GM12878 (cell line): ENCODE measurements at regions not wholly inside any gene's neighbourhood (a gene's known extent, or its start where the extent isn't known, plus 50 kb on each side); places are given as distances from the start of the nearest gene placed in this dataset.

Experiments
- ATAC-seq: fragments of 200-7000 bp; cut with Tn5 transposase; 3 replicates; pipeline ENCODE4 v1.9.1; 2020; ENCODE audit warnings: mild to moderate bottlenecking, moderate library complexity
- BruUV-seq: library from RNA; stranded (reverse); fragments of 400-500 nt; replicated peaks from 2 replicates; lab custom pipeline; 2021; lab: Mats Ljungman, UMichigan
- CTCF ChIA-PET: fragments of 300-600 bp; sonication (Branson Sonifier 250); formaldehyde crosslinking; extraction: SDS; loops from one replicate; lab custom pipeline; 2021; ENCODE audit warnings: inconsistent platforms; lab: Yijun Ruan, JAX
- POLR2A ChIA-PET: fragments of 350-600 bp; formaldehyde crosslinking; extraction: SDS; loops from one replicate; lab custom pipeline; 2021; ENCODE audit warnings: inconsistent platforms; lab: Charles Lee
- RAD21 ChIA-PET: fragments of 300-600 bp; sonication (Branson Sonifier 250); formaldehyde crosslinking; loops from one replicate; lab custom pipeline; 2023; ENCODE audit warnings: antibody characterized with exemption; ENCODE audit not compliant: unreplicated experiment; lab: Charles Lee
- SMC1A ChIA-PET: fragments of 300-600 bp; sonication (Branson Sonifier 250); formaldehyde crosslinking; loops from one replicate; lab custom pipeline; 2023; ENCODE audit not compliant: unreplicated experiment, uncharacterized antibody; lab: Charles Lee
- DNase-seq: peaks from one replicate; pipeline ENCODE4 v3.0.0-alpha.2; 2011; ENCODE audit warnings: low read depth, low spot score
- FAIRE-seq: peaks from 3 replicates; lab custom pipeline; 2011; peaks lifted over from hg19 to GRCh38; lab: Jason Lieb, UNC
- H2AFZ ChIP-seq: 2 replicates; pipeline ENCODE4 v1.6.0; 2011; ENCODE audit warnings: low read depth, low read length, control low read depth; ENCODE audit not compliant: control insufficient read depth
- H3K27ac ChIP-seq: 2 replicates; pipeline ENCODE4 v1.5.1; 2011; ENCODE audit warnings: control low read depth; ENCODE audit not compliant: control insufficient read depth, insufficient read depth
- H3K27me3 ChIP-seq, 2 experiments: replicated peaks in 1 of 2; 2 replicates each; pipeline versions ENCODE4 v1.6.0 to v1.6.1; 2011; ENCODE audit warnings: low read length in 1 of 2; ENCODE audit not compliant: control insufficient read depth in 2 of 2, insufficient read depth in 2 of 2
- H3K36me3 ChIP-seq, 2 experiments: 2 replicates each; pipeline ENCODE4 v1.5.1; 2011; ENCODE audit warnings: low read length in 1 of 2; ENCODE audit not compliant: control insufficient read depth in 2 of 2, insufficient read depth in 2 of 2
- H3K4me1 ChIP-seq: 2 replicates; pipeline ENCODE4 v1.6.1; 2011; ENCODE audit warnings: mild to moderate bottlenecking, low read length, moderate library complexity, mixed read lengths; ENCODE audit not compliant: control insufficient read depth, insufficient read depth
- H3K4me2 ChIP-seq: 2 replicates; pipeline ENCODE4 v1.6.0; 2011; ENCODE audit warnings: control low read depth; ENCODE audit not compliant: control insufficient read depth, insufficient read depth
- H3K4me3 ChIP-seq: fragments of 200-600 bp; sonication (generic); 2 replicates; pipeline ENCODE4 v1.5.1; 2016
- H3K79me2 ChIP-seq: 2 replicates; pipeline ENCODE4 v1.6.0; 2011; ENCODE audit warnings: low read length; ENCODE audit not compliant: control insufficient read depth, insufficient read depth
- H3K9ac ChIP-seq: 2 replicates; pipeline ENCODE4 v1.8.0; 2011; ENCODE audit warnings: low read length, control low read depth, mixed read lengths; ENCODE audit not compliant: control insufficient read depth, insufficient read depth
- H3K9me3 ChIP-seq: replicated peaks from 3 replicates; pipeline ENCODE4 v1.5.1; 2011; ENCODE audit warnings: mild to moderate bottlenecking, low read length; ENCODE audit not compliant: control insufficient read depth, insufficient read depth
- H4K20me1 ChIP-seq: 2 replicates; pipeline ENCODE4 v1.6.0; 2011; ENCODE audit not compliant: control insufficient read depth, insufficient read depth
- RELB ChIP-seq: fragments of 450-650 bp; IDR thresholded peaks from 2 replicates; pipeline ENCODE4 v1.6.1; 2017; ENCODE audit warnings: low read depth, mild to moderate bottlenecking, moderate library complexity
- SUPT20H ChIP-seq: IDR thresholded peaks from 2 replicates; pipeline ENCODE4 v1.6.1; 2011; ENCODE audit warnings: low read depth, mild to moderate bottlenecking, low read length, moderate library complexity, borderline replicate concordance; ENCODE audit not compliant: control insufficient read depth
- YY1 ChIP-seq: IDR thresholded peaks from 2 replicates; pipeline ENCODE4 v1.6.1; 2011; ENCODE audit warnings: low read depth, mild to moderate bottlenecking, low read length
- ZNF274 ChIP-seq: IDR thresholded peaks from one replicate; pipeline ENCODE4 v1.8.0; 2011; ENCODE audit not compliant: insufficient read length, insufficient read depth
- WGBS: methylation state at CpG from one replicate; pipeline ENCODE4 v1.1.6; 2016; ENCODE audit warnings: low lambda C conversion rate; ENCODE audit not compliant: insufficient replicate concordance, insufficient coverage; ENCODE audit errors: missing lambda C conversion rate; 5-methylcytosine and 5-hydroxymethylcytosine counted together
- in situ Hi-C: fragments of 300-500 bp; cut with MboI; formaldehyde crosslinking; loops from 9 replicates; pipeline ENCODE4 v1.14.3; 2018; ENCODE audit warnings: mixed read lengths
- intact Hi-C: fragments of 100-400 bp; cut with micrococcal nuclease; formaldehyde crosslinking; loops from one replicate; pipeline ENCODE4 v1.14.2; 2022; ENCODE audit not compliant: unreplicated experiment
- TF ChIP-seq, protein P1 (sequence below): fragments of 450-650 bp; IDR thresholded peaks from 2 replicates; pipeline ENCODE4 v1.6.1; 2016; ENCODE audit warnings: mild to moderate bottlenecking

DNA sequence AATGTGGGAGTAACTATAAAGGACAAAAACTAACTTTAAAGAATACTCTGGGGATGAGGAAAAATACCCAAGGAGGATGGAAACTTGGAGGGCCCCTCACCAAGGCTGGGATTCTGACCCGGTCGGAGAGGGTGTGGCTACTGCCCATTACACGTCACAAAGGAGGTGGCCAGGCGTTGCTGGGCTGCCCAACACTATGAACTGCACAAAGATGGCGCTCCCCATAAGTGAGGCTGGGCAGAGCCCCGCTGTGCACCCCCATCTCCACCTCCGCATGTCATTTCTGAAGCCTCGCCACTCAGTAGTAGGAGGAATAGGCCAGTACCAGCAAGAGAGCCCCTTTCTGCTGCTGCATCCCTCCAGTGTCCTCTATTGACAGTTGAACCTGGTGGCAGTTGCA, 290.1 kb upstream of the ZNF32 start:
- Histone ChIP-seq H3K79me2 (no peaks in the 10 kb centered on the region), H3K4me1 (peaks cover 18% of the 10 kb centered on the region), H3K9me3 (no peaks in the 10 kb centered on the region; the same call in 2 of the 3 replicates), H3K36me3 (no peaks in the 10 kb centered on the region), H3K4me2 (no peak overlapping the region), H3K27me3 (no peaks in the 10 kb centered on the region), H3K27ac (no peak overlapping the region), H4K20me1 (no peaks in the 10 kb centered on the region), H3K9ac (no peak overlapping the region), H2AFZ (no peak overlapping the region), H3K4me3 (no peak overlapping the region)
- SMC1A ChIA-PET, result interaction anchor here (1.0 to 1.2 kb wide), 2 partner anchors 10 to 69 kb away, joined by 4 read pairs; no protein-coding TSS in a partner anchor
- in situ Hi-C loops, result no loop called here
- RAD21 ChIA-PET, result interaction anchor here (0.8 kb wide), 2 partner anchors 70 to 72 kb away, joined by 3 read pairs; no protein-coding TSS in a partner anchor
- POLR2A ChIA-PET, result no interaction called here
- no peak for TF ChIP-seq RELB
- TF ChIP-seq, protein P1, sequence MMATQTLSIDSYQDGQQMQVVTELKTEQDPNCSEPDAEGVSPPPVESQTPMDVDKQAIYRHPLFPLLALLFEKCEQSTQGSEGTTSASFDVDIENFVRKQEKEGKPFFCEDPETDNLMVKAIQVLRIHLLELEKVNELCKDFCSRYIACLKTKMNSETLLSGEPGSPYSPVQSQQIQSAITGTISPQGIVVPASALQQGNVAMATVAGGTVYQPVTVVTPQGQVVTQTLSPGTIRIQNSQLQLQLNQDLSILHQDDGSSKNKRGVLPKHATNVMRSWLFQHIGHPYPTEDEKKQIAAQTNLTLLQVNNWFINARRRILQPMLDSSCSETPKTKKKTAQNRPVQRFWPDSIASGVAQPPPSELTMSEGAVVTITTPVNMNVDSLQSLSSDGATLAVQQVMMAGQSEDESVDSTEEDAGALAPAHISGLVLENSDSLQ, result no peak
- CTCF ChIA-PET, result no interaction called here
- intact Hi-C loops, result no loop called here
- DNase-seq (no peak), FAIRE-seq (no peak), ATAC-seq (no peak)
- BruUV-seq, result no TSS peak
- 59% methylated on average over 8 of the region's 8 CpGs for WGBS

DNA sequence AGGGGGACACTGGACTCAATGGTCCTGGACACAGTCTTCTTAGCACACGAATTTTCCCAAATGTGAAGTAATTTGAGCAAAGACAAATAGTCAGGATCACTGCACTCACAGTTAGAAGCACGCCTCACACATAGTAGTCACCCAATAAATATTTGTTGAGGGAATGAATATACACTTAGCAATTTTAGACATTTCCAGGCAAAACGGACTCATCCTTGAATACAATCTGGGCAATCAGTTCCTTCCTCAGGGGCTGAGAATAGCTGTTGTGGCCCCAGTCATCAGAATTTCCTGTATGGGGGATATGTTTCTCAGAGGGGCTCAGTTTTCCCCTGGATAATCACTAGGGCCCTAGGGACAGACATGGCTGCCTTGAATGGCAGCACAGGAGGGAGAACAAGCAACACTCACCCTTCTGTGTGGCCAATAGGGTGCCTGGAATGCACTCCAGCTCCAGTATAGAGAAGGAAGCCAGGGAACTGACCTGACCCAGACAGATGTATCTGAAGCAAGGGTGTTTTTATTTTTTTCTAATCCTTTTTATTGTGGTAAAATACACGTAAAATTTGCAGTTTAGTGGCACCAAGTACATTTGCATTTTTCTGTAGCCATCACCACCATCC, 282.7 kb upstream of the ZNF32 start:
- Histone ChIP-seq H3K27me3 (no peaks in the 10 kb centered on the region; a peak in 1 of 4 replicates), H3K9me3 (no peaks in the 10 kb centered on the region; the same call in 2 of the 3 replicates), H3K36me3 (no peaks in the 10 kb centered on the region), H2AFZ (no peak overlapping the region), H3K4me2 (no peak overlapping the region), H4K20me1 (no peaks in the 10 kb centered on the region), H3K27ac (no peak overlapping the region), H3K4me1 (no peaks in the 10 kb centered on the region), H3K4me3 (no peak overlapping the region)
- in situ Hi-C loops, result no loop called here
- ATAC-seq, result no peak
- WGBS, result 4% methylated on average over 4 of the region's 4 CpGs
- ChIA-PET POLR2A (no interaction called here), CTCF (no interaction called here)
- intact Hi-C loops, result no loop called here
- FAIRE-seq, result no peak
- no peak for TF ChIP-seq YY1
- no peak for TF ChIP-seq SUPT20H
- TF ChIP-seq ZNF274, result no peak
- TF ChIP-seq, all 136 proteins: peak for 0
- RAD21 ChIA-PET, result no interaction called here
- no TSS peak for BruUV-seq
- no peak for DNase-seq
- SMC1A ChIA-PET, result interaction anchor here (0.9 to 1.2 kb wide), 2 partner anchors 24 to 98 kb away, joined by 3 to 4 read pairs; no protein-coding TSS in a partner anchor
- Histone ChIP-seq H3K9ac (no peak overlapping the region), H3K79me2 (no peaks in the 10 kb centered on the region)
